Neural crest cell (in vitro differentiated cells): ENCODE measurements at regions not wholly inside any gene's neighbourhood (a gene's known extent, or its start where the extent isn't known, plus 50 kb on each side); places are given as distances from the start of the nearest gene placed in this dataset.
A peak's percentile ranks its signal among the peaks of the same experiment; 100 is the strongest.

ENCODE experiments used
- DNase-seq: peaks from one replicate; pipeline ENCODE4 v3.0.0; 2021; ENCODE audit warnings: low read depth, mixed read lengths, low spot score
- H3K27ac Mint-ChIP-seq: one replicate; pipeline ENCODE4 v1.8.0; 2021; ENCODE audit warnings: mild to moderate bottlenecking, mixed read lengths; ENCODE audit not compliant: unreplicated experiment
- H3K27me3 Mint-ChIP-seq: 2 replicates; pipeline ENCODE4 v1.8.0; 2021; ENCODE audit warnings: low read depth, mild to moderate bottlenecking, mixed read lengths
- H3K36me3 Mint-ChIP-seq: 2 replicates; pipeline ENCODE4 v1.8.0; 2021; ENCODE audit warnings: low read depth, mild to moderate bottlenecking, mixed read lengths
- H3K4me1 Mint-ChIP-seq: 2 replicates; pipeline ENCODE4 v1.8.0; 2021; ENCODE audit warnings: mixed read lengths
- H3K4me3 Mint-ChIP-seq: one replicate; pipeline ENCODE4 v1.8.0; 2021; ENCODE audit warnings: mild to moderate bottlenecking, mixed read lengths
- H3K9me3 Mint-ChIP-seq: 2 replicates; pipeline ENCODE4 v1.8.0; 2021; ENCODE audit warnings: mixed read lengths
- CTCF ChIP-seq: fragments of 200-600 bp; sonication (generic); conservative IDR thresholded peaks from 2 replicates; pipeline ENCODE4 v1.5.0; 2021; ENCODE audit warnings: antibody characterized with exemption, mild to moderate bottlenecking

GRCh38 chr7:115097175-115097671, 175.3 kb downstream of the MDFIC start:
- Mint-ChIP-seq H3K27ac (no peak overlapping the region), H3K9me3 (peaks cover 5% of the 10 kb centered on the region), H3K4me1 (peaks cover 6% of the 10 kb centered on the region), H3K36me3 (no peaks in the 10 kb centered on the region), H3K27me3 (no peaks in the 10 kb centered on the region), H3K4me3 (no peak overlapping the region)
- DNase-seq: no peak
- no peak for TF ChIP-seq CTCF

GRCh38 chr7:115096262-115096661, 174.4 kb downstream of the MDFIC start:
- Mint-ChIP-seq H3K9me3 (peaks cover 5% of the 10 kb centered on the region), H3K4me3 (no peak overlapping the region), H3K36me3 (no peaks in the 10 kb centered on the region), H3K27me3 (no peaks in the 10 kb centered on the region), H3K27ac (peak overlapping the region; percentile 65), H3K4me1 (peaks cover 6% of the 10 kb centered on the region)
- no peak for TF ChIP-seq CTCF
- DNase-seq: no peak

- TF ChIP-seq CTCF: no peak
- peaks cover 4% of the 10 kb centered on the region for H3K9me3 Mint-ChIP-seq
- no peaks in the 10 kb centered on the region for H3K36me3 Mint-ChIP-seq
- no peak overlapping the region for H3K4me3 Mint-ChIP-seq
- peaks cover 6% of the 10 kb centered on the region for H3K4me1 Mint-ChIP-seq
- no peak for DNase-seq
- no peak overlapping the region for H3K27ac Mint-ChIP-seq
- no peaks in the 10 kb centered on the region for H3K27me3 Mint-ChIP-seq
Observed at GRCh38 chr7:115094163-115094562, 172.3 kb downstream of the MDFIC start.

- H3K4me1 Mint-ChIP-seq: no peaks in the 10 kb centered on the region
- H3K4me3 Mint-ChIP-seq: no peak overlapping the region
- no peaks in the 10 kb centered on the region for H3K27me3 Mint-ChIP-seq
- H3K27ac Mint-ChIP-seq: no peak overlapping the region
- DNase-seq: no peak
- TF ChIP-seq CTCF: no peak
- H3K36me3 Mint-ChIP-seq: no peaks in the 10 kb centered on the region
- no peaks in the 10 kb centered on the region for H3K9me3 Mint-ChIP-seq
Observed at GRCh38 chr7:115088893-115089292, 167.0 kb downstream of the MDFIC start.

GRCh38 chr7:115087437-115087836, 165.5 kb downstream of the MDFIC start:
- DNase-seq: no peak
- Mint-ChIP-seq H3K9me3 (no peaks in the 10 kb centered on the region), H3K27me3 (no peaks in the 10 kb centered on the region), H3K4me1 (no peaks in the 10 kb centered on the region), H3K36me3 (no peaks in the 10 kb centered on the region), H3K27ac (no peak overlapping the region), H3K4me3 (no peak overlapping the region)
- TF ChIP-seq CTCF: no peak
